ENCODE measurements at regions not wholly inside any gene's neighbourhood (a gene's known extent, or its start where the extent isn't known, plus 50 kb on each side); places are given as distances from the start of the nearest gene placed in this dataset.
"Not testable (repeated sequence)": the region's sequence is repeated elsewhere in the genome, so short reads cannot be mapped to it uniquely, and the experiment has no call there.

DNA sequence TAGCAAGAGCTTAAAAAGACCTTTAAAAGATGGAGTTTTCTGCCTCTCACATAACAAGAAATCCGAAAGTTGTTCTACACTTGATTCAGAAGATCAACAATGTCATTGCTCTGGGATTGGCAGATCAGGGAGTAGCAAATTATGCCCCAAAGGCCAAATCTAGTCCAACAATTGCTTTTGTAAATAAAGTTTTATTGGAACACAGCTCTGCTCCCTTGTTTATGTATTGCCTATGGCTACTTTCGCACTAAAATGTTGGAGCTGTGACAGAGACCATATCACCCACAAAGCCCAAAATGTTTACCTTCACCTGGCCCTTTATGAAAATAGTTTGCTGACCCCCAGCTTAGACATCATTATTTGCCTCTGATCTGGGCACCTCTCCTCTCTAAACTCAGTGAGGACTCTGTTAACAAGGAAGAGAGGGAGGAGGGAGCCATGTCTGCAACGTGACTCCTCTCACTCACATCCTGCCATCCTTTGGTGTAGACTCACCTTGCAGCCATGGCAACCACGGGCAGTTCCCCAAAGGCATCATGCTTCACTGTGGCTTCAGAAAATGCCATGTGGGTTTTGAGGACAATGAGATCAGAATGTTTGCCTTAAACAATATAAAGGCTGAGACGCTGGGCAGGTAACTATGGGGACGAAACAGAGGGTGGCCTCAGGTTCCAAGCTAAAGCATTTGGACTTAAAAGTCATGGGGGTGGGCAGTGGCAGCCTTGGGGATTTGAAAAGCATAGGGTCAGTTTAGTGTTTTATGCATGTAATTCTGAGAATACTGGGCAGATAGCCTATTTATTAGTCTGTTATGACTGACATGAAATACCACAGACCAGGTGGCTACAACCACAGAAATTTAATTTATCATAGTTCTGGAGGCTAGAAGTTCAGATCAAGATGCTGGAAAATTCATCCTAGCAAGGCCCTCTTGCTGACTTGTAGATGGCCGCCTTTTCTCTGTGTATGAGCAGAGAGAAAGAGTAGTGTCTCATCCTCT lies 149.7 kb upstream of the TNFAIP3 start:
- Histone ChIP-seq H3K4me1 (ENCODE audit: control insufficient read depth in 4 of 4, insufficient read depth in 4 of 4, low read length in 3 of 4) (no peaks in the 10 kb centered on the region), H3K9ac (ENCODE audit: low read depth in 1 of 2, low read length in 2 of 2) (no peak overlapping the region), H3K4me3 (ENCODE audit: low read depth in 1 of 3, low read length in 3 of 3) (no peak overlapping the region), H3K27ac (ENCODE audit: low read depth in 1 of 2, low read length in 2 of 2) (no peak overlapping the region), H3K27me3 (ENCODE audit: control insufficient read depth in 4 of 4, insufficient read depth in 4 of 4, low read length in 3 of 4) (no peaks in the 10 kb centered on the region), H3K9me3 (ENCODE audit: control insufficient read depth in 4 of 4, low read length in 3 of 4) (no peaks in the 10 kb centered on the region), H3K36me3 (ENCODE audit: control insufficient read depth in 4 of 4, insufficient read depth in 3 of 4, low read depth in 1 of 4, low read length in 3 of 4) (no peaks in the 10 kb centered on the region)
- WGBS = 92% methylated on average over 7 of the region's 7 CpGs
- no peak for DNase-seq (ENCODE audit: low spot score)
- TF ChIP-seq SP1 (IDR thresholded peaks at IDR 0.05) (no peak), EGR1 (IDR thresholded peaks at IDR 0.05; ENCODE audit: low read depth in 2 of 2) (no peak), RAD21 (IDR thresholded peaks at IDR 0.05) (no peak), HNF4A (conservative IDR thresholded peaks at IDR 0.05) (no peak), FOXA2 (IDR thresholded peaks at IDR 0.05) (no peak), RXRA (IDR thresholded peaks at IDR 0.05) (no peak)
- TF ChIP-seq, protein P1, sequence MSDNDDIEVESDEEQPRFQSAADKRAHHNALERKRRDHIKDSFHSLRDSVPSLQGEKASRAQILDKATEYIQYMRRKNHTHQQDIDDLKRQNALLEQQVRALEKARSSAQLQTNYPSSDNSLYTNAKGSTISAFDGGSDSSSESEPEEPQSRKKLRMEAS (IDR thresholded peaks at IDR 0.05) = no peak

DNA sequence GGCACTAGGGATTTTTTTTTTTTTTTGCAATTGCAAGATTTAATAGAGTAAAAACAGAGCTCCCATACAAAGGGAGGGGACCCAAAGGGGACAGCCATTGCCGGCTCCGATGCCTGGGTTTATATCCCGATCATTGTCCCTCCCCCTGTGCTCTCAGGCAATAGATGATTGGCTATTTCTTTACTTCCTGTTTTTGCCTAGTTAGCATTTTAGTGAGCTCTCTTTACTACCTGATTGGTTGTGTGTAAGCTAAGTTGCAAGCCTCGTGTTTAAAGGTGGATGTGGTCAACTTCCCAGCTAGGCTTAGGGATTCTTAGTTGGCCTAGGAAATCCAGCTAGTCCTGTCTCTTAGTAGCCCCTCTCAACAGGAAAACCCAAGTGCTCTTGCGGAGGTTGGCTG lies 148.2 kb upstream of the TNFAIP3 start:
- not testable (repeated sequence) for H3K4me3 ChIP-seq (ENCODE audit: low read depth in 1 of 3, low read length in 3 of 3); H3K9ac ChIP-seq (ENCODE audit: low read depth in 1 of 2, low read length in 2 of 2); H3K36me3 ChIP-seq (ENCODE audit: control insufficient read depth in 4 of 4, insufficient read depth in 3 of 4, low read depth in 1 of 4, low read length in 3 of 4); H3K27ac ChIP-seq (ENCODE audit: low read depth in 1 of 2, low read length in 2 of 2); DNase-seq (ENCODE audit: low spot score); H3K9me3 ChIP-seq (ENCODE audit: control insufficient read depth in 4 of 4, low read length in 3 of 4); H3K27me3 ChIP-seq (ENCODE audit: control insufficient read depth in 4 of 4, insufficient read depth in 4 of 4, low read length in 3 of 4)
- H3K4me1 ChIP-seq (ENCODE audit: control insufficient read depth in 4 of 4, insufficient read depth in 4 of 4, low read length in 3 of 4) = peaks cover 0 to 13% (median 10%) of the 10 kb centered on the region in 4 donors
- WGBS = 96% methylated on average over 5 of the region's 5 CpGs

DNA sequence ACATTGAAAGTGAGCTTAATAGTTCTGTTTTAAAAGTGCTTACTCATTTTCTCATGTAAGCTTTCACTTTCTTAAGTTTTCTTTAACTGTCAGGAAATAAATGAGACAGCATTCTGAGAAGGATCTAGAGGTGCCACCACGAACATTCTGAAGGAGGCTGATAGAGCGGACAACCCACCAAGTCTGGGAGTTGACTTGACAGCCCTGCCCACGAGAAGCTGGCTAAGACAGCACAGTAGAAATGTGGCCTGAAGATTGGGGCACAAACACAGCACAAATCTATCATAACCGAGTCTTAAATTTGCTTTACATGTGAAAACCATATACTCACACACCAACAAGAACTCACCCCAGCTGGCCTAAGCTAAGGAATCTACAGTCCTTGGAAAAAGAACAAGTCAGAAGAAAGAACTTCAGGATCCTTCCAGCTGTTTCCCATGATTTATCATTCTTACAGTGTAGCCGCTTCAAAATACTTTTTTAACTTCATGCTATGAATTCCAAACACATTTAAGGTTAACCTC lies 144.2 kb upstream of the TNFAIP3 start:
- H3K4me3 ChIP-seq (ENCODE audit: low read depth in 1 of 3, low read length in 3 of 3) = no peak overlapping the region
- 74% methylated on average over 5 of the region's 5 CpGs for WGBS
- peak overlapping the region; percentile 81 to 89 for H3K27ac ChIP-seq (ENCODE audit: low read depth in 1 of 2, low read length in 2 of 2)
- TF ChIP-seq FOXA1 (IDR thresholded peaks at IDR 0.05) = no peak
- no peak for TF ChIP-seq EGR1 (IDR thresholded peaks at IDR 0.05; ENCODE audit: low read depth in 2 of 2)
- TF ChIP-seq RAD21 (IDR thresholded peaks at IDR 0.05) = no peak
- no peaks in the 10 kb centered on the region for H3K36me3 ChIP-seq (ENCODE audit: control insufficient read depth in 4 of 4, insufficient read depth in 3 of 4, low read depth in 1 of 4, low read length in 3 of 4)
- H3K9me3 ChIP-seq (ENCODE audit: control insufficient read depth in 4 of 4, low read length in 3 of 4) = no peaks in the 10 kb centered on the region
- no peak for DNase-seq (ENCODE audit: low spot score)
- no peaks in the 10 kb centered on the region for H3K27me3 ChIP-seq (ENCODE audit: control insufficient read depth in 4 of 4, insufficient read depth in 4 of 4, low read length in 3 of 4)
- peaks cover 0 to 14% (median 10%) of the 10 kb centered on the region in 4 donors for H3K4me1 ChIP-seq (ENCODE audit: control insufficient read depth in 4 of 4, insufficient read depth in 4 of 4, low read length in 3 of 4)
- peak overlapping the region in 1 of 2 donors; percentile 81 for H3K9ac ChIP-seq (ENCODE audit: low read depth in 1 of 2, low read length in 2 of 2)

DNA sequence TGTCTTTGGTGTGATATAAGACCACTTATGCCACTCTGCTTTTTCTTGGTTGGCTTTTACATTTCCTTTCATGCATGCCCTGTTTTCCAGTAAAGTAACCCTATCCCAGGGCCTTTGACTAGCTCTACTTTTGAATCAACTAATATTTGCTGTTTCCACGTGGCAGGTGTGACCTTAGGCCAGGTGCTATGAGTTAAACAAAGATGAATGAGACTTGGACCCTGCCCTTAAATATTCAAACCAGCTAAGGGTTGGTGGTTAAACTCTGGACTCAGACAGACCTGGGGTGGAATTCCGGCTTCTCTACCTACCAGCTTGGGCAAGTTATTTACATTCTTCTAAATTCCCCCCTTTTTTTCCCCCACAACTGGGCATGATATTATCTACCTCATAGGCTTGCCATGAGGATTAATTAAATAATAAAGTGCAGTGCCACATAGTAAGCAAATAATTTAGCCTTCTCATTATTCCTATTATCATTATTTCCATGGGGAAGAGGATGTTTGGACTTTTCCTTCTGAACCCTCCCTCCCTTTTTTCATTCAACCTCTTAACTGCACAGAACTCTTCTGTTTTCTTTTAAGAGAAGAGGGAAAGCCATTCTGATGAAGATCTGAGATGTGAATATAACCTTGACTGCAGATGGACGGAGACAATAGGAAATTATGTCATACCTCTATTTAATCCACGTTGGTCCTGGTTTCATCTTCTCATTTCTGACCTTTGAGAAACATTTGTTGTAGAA lies 143.6 kb upstream of the TNFAIP3 start:
- Histone ChIP-seq H3K4me3 (ENCODE audit: low read depth in 1 of 3, low read length in 3 of 3) (no peak overlapping the region), H3K27ac (ENCODE audit: low read depth in 1 of 2, low read length in 2 of 2) (peak overlapping the region; percentile 81 to 89), H3K9ac (ENCODE audit: low read depth in 1 of 2, low read length in 2 of 2) (peak overlapping the region in 1 of 2 donors; percentile 81), H3K9me3 (ENCODE audit: control insufficient read depth in 4 of 4, low read length in 3 of 4) (no peaks in the 10 kb centered on the region), H3K4me1 (ENCODE audit: control insufficient read depth in 4 of 4, insufficient read depth in 4 of 4, low read length in 3 of 4) (peaks cover 0 to 14% (median 10%) of the 10 kb centered on the region in 4 donors), H3K27me3 (ENCODE audit: control insufficient read depth in 4 of 4, insufficient read depth in 4 of 4, low read length in 3 of 4) (no peaks in the 10 kb centered on the region), H3K36me3 (ENCODE audit: control insufficient read depth in 4 of 4, insufficient read depth in 3 of 4, low read depth in 1 of 4, low read length in 3 of 4) (no peaks in the 10 kb centered on the region)
- 34% methylated on average over 4 of the region's 4 CpGs for WGBS
- DNase-seq (ENCODE audit: low spot score) = no peak
- TF ChIP-seq RXRA (IDR thresholded peaks at IDR 0.05) (peak; percentile 91 to 93), HNF4G (IDR thresholded peaks at IDR 0.05) (peak; percentile 92), HNF4A (conservative IDR thresholded peaks at IDR 0.05) (peak; percentile 98 to 99), GABPA (IDR thresholded peaks at IDR 0.05 in 1 of 2, conservative IDR thresholded peaks at IDR 0.05 in 1 of 2) (no peak), NR2F2 (IDR thresholded peaks at IDR 0.05) (no peak), SP1 (IDR thresholded peaks at IDR 0.05) (peak; percentile 95), FOXA1 (IDR thresholded peaks at IDR 0.05) (peak; percentile 59), EGR1 (IDR thresholded peaks at IDR 0.05; ENCODE audit: low read depth in 2 of 2) (peak in 1 of 2 donors; percentile 30), TAF1 (conservative IDR thresholded peaks at IDR 0.05) (no peak), YY1 (IDR thresholded peaks at IDR 0.05) (peak; percentile 26)
- TF ChIP-seq, protein P2, sequence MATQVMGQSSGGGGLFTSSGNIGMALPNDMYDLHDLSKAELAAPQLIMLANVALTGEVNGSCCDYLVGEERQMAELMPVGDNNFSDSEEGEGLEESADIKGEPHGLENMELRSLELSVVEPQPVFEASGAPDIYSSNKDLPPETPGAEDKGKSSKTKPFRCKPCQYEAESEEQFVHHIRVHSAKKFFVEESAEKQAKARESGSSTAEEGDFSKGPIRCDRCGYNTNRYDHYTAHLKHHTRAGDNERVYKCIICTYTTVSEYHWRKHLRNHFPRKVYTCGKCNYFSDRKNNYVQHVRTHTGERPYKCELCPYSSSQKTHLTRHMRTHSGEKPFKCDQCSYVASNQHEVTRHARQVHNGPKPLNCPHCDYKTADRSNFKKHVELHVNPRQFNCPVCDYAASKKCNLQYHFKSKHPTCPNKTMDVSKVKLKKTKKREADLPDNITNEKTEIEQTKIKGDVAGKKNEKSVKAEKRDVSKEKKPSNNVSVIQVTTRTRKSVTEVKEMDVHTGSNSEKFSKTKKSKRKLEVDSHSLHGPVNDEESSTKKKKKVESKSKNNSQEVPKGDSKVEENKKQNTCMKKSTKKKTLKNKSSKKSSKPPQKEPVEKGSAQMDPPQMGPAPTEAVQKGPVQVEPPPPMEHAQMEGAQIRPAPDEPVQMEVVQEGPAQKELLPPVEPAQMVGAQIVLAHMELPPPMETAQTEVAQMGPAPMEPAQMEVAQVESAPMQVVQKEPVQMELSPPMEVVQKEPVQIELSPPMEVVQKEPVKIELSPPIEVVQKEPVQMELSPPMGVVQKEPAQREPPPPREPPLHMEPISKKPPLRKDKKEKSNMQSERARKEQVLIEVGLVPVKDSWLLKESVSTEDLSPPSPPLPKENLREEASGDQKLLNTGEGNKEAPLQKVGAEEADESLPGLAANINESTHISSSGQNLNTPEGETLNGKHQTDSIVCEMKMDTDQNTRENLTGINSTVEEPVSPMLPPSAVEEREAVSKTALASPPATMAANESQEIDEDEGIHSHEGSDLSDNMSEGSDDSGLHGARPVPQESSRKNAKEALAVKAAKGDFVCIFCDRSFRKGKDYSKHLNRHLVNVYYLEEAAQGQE (IDR thresholded peaks at IDR 0.05) = no peak
- TF ChIP-seq, protein P1 (IDR thresholded peaks at IDR 0.05) = peak; percentile 83
- TF ChIP-seq, protein P3, sequence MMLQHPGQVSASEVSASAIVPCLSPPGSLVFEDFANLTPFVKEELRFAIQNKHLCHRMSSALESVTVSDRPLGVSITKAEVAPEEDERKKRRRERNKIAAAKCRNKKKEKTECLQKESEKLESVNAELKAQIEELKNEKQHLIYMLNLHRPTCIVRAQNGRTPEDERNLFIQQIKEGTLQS (IDR thresholded peaks at IDR 0.05) = no peak
